Left ventricle myocardium inferior (tissue), 1 donor: ENCODE measurements at regions not wholly inside any gene's neighbourhood (a gene's known extent, or its start where the extent isn't known, plus 50 kb on each side); places are given as distances from the start of the nearest gene placed in this dataset.

Experiments
- DNase-seq: peaks from one replicate; pipeline ENCODE4 v3.0.0-alpha.2; 2020
- H3K27ac ChIP-seq: fragments of 200-600 bp; replicated peaks from 2 replicates; pipeline ENCODE4 v1.8.0; 2021
- H3K27me3 ChIP-seq: fragments of 200-600 bp; 2 replicates; pipeline ENCODE4 v1.8.0; 2021; ENCODE audit warnings: low read depth
- H3K36me3 ChIP-seq: fragments of 200-600 bp; 2 replicates; pipeline ENCODE4 v1.8.0; 2021
- H3K4me1 ChIP-seq: fragments of 200-600 bp; 2 replicates; pipeline ENCODE4 v1.8.0; 2021
- H3K4me3 ChIP-seq: fragments of 200-600 bp; 2 replicates; pipeline ENCODE4 v1.8.0; 2021; ENCODE audit warnings: mild to moderate bottlenecking, moderate library complexity
- H3K9me3 ChIP-seq: fragments of 200-600 bp; replicated peaks from 2 replicates; pipeline ENCODE4 v1.8.0; 2021
- intact Hi-C: fragments of 100-400 bp; cut with micrococcal nuclease; formaldehyde crosslinking; loops from one replicate; pipeline ENCODE4 v1.11.0; 2022
- TF ChIP-seq, protein P1 (sequence below): fragments of 200-600 bp; IDR thresholded peaks from 2 replicates; pipeline ENCODE4 v1.8.0; 2021; ENCODE audit warnings: antibody characterized with exemption, mild to moderate bottlenecking, borderline replicate concordance
- donor health status: DM: no; HTN: yes; CAD: no; lungs with severe emphysema.

DNA sequence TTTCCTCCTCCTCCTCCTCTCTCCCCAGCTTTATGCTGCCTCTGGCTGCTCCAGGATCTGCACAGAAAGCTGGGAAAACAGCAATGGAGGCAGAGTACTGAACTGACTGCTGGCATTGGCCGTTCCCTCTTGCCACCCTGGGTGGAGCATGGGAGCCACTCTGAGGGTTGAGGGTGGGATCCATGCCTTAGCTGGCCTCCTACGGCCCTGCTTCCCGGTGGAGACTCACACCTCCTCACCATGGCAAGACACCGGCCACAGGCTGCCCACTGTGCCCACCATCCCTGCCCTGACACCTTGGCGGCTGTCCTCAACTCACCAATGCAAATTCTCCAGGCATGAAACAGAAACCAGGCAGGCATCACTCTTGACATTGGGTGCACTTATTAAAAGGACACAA lies 832.3 kb upstream of the ID2 start:
- intact Hi-C loops, result no loop called here
- no peak overlapping the region for H3K4me3 ChIP-seq
- peaks cover 16% of the 10 kb centered on the region for H3K27me3 ChIP-seq
- no peaks in the 10 kb centered on the region for H3K36me3 ChIP-seq
- no peaks in the 10 kb centered on the region for H3K9me3 ChIP-seq
- TF ChIP-seq, protein P1, sequence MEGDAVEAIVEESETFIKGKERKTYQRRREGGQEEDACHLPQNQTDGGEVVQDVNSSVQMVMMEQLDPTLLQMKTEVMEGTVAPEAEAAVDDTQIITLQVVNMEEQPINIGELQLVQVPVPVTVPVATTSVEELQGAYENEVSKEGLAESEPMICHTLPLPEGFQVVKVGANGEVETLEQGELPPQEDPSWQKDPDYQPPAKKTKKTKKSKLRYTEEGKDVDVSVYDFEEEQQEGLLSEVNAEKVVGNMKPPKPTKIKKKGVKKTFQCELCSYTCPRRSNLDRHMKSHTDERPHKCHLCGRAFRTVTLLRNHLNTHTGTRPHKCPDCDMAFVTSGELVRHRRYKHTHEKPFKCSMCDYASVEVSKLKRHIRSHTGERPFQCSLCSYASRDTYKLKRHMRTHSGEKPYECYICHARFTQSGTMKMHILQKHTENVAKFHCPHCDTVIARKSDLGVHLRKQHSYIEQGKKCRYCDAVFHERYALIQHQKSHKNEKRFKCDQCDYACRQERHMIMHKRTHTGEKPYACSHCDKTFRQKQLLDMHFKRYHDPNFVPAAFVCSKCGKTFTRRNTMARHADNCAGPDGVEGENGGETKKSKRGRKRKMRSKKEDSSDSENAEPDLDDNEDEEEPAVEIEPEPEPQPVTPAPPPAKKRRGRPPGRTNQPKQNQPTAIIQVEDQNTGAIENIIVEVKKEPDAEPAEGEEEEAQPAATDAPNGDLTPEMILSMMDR, result no peak
- H3K4me1 ChIP-seq, result peaks cover 8% of the 10 kb centered on the region
- no peak overlapping the region for H3K27ac ChIP-seq
- no peak for DNase-seq

DNA sequence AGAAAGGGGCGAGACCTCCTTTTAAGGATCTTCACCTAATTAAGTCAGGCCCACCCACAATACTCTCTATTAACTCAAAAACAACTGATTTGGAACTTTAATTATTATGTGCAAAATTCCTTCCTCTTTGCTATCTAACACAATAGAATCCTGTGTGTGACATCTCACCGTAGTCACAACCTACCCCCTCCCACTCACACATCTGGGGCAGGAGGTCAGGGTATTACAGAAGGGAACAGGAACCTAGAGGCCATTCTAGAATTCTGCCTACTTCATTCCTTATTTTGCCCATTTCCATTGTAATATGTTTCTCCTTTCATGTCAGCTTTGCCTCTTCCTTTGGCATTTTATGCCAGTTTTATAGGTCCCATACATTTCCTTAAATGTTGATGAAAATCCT lies 829.3 kb upstream of the ID2 start:
- Histone ChIP-seq H3K4me3 (no peak overlapping the region), H3K9me3 (no peaks in the 10 kb centered on the region), H3K27ac (no peak overlapping the region), H3K4me1 (peaks cover 8% of the 10 kb centered on the region), H3K27me3 (peaks cover 14% of the 10 kb centered on the region), H3K36me3 (no peaks in the 10 kb centered on the region)
- TF ChIP-seq, protein P1, result no peak
- intact Hi-C loops, result no loop called here
- no peak for DNase-seq

DNA sequence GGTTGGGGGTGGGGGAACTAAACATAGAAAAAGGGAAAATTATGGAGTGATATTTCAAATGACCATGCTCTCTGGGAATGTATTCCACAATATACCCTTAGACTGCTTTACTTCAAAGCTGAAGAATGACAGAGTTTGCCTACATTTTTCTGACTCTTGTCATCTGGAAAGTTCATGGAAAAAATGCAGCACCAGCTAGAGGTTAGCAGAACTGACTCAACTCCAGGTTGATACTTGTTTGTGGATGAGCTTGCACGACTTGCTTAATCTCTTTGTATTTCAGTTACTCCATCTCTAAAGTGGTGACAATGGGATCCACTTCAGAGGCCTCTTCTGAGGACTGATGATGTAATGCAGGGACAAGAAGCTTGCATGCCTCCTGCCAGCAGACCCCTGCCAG lies 824.0 kb upstream of the ID2 start:
- intact Hi-C loops, result no loop called here

DNA sequence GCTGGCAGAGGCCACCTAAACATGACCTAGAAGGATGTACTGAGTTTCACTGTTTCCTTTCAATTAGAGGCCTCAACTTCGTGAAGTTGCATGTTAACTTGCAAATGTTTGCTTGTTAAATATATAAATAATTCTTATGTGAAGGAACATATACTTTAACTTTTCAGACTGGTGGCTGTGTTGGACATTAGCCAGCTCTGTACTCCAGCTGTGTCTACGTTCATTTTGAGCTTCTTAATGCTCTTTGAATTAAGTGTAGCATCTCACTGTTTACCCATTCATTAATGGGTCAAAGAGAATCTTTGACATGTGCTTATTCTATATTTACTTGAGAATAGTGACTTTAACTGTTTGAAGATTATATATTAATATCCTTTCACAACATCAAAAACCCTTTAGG lies 823.2 kb upstream of the ID2 start:
- Histone ChIP-seq H3K36me3 (no peaks in the 10 kb centered on the region), H3K4me1 (no peaks in the 10 kb centered on the region), H3K27ac (no peak overlapping the region), H3K27me3 (peaks cover 19% of the 10 kb centered on the region), H3K9me3 (no peaks in the 10 kb centered on the region), H3K4me3 (no peak overlapping the region)
- intact Hi-C loops, result no loop called here
- TF ChIP-seq, protein P1, result no peak
- DNase-seq, result no peak

More for the DNA sequence above, 824.0 kb upstream of the ID2 start:
- Histone ChIP-seq H3K4me3 (no peak overlapping the region), H3K4me1 (no peaks in the 10 kb centered on the region), H3K36me3 (no peaks in the 10 kb centered on the region), H3K27ac (no peak overlapping the region), H3K9me3 (no peaks in the 10 kb centered on the region), H3K27me3 (peaks cover 11% of the 10 kb centered on the region)
- DNase-seq, result no peak
- TF ChIP-seq, protein P1, result no peak

GRCh38 chr2:7860693-7861092 lies 821.2 kb upstream of the ID2 start:
- Histone ChIP-seq H3K27me3 (peaks cover 21% of the 10 kb centered on the region), H3K27ac (no peak overlapping the region), H3K4me1 (no peaks in the 10 kb centered on the region), H3K36me3 (no peaks in the 10 kb centered on the region), H3K4me3 (no peak overlapping the region), H3K9me3 (no peaks in the 10 kb centered on the region)
- intact Hi-C loops, result no loop called here
- TF ChIP-seq, protein P1, result no peak
- no peak for DNase-seq
